ENCODE measurements at regions not wholly inside any gene's neighbourhood (a gene's known extent, or its start where the extent isn't known, plus 50 kb on each side); places are given as distances from the start of the nearest gene placed in this dataset.

DNA sequence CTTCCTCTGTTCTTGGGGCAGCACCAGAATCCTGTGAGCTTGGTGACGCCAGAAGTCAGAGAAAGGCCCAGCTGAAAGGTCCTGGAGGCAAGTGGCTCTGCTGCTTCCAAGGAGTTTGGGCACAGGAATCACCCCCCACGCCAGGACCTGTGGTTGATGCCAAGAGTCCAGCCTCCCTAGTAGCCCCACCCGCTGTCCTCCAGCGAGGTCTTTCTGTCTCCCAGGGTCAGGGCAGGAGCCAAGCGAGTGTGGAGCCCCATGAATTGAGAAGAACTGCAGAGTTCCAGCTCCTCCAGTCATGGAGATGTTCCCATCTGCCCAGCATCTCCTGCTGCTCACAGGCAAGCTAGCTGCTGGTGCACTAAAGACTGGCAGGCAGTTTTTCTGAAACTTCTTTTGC, 631.7 kb upstream of the MGMT start:
- no peak for TF ChIP-seq POLR2AphosphoS5 (IDR thresholded peaks at IDR 0.05)
- TF ChIP-seq, protein P1, sequence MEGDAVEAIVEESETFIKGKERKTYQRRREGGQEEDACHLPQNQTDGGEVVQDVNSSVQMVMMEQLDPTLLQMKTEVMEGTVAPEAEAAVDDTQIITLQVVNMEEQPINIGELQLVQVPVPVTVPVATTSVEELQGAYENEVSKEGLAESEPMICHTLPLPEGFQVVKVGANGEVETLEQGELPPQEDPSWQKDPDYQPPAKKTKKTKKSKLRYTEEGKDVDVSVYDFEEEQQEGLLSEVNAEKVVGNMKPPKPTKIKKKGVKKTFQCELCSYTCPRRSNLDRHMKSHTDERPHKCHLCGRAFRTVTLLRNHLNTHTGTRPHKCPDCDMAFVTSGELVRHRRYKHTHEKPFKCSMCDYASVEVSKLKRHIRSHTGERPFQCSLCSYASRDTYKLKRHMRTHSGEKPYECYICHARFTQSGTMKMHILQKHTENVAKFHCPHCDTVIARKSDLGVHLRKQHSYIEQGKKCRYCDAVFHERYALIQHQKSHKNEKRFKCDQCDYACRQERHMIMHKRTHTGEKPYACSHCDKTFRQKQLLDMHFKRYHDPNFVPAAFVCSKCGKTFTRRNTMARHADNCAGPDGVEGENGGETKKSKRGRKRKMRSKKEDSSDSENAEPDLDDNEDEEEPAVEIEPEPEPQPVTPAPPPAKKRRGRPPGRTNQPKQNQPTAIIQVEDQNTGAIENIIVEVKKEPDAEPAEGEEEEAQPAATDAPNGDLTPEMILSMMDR (IDR thresholded peaks at IDR 0.05; ENCODE audit: poor library complexity, severe bottlenecking) = no peak
